ENCODE measurements at regions not wholly inside any gene's neighbourhood (a gene's known extent, or its start where the extent isn't known, plus 50 kb on each side); places are given as distances from the start of the nearest gene placed in this dataset.

- Histone ChIP-seq H3K4me1 (ENCODE audit: control insufficient read depth, extremely low read depth, insufficient read depth, low read length) (no peaks in the 10 kb centered on the region), H3K36me3 (ENCODE audit: control insufficient read depth, insufficient read depth, low read length) (no peaks in the 10 kb centered on the region), H3K4me3 (replicated peaks in 1 of 4; ENCODE audit: control extremely low read depth in 1 of 4, insufficient read depth in 1 of 4, low read depth in 3 of 4, low read length in 4 of 4) (no peak overlapping the region), H3K27ac (ENCODE audit: insufficient read depth, low read length) (no peak overlapping the region), H3K79me2 (ENCODE audit: control insufficient read depth, insufficient read depth, low read length) (no peaks in the 10 kb centered on the region), H3K9me3 (ENCODE audit: control insufficient read depth, insufficient read depth, low read depth, low read length) (no peaks in the 10 kb centered on the region), H2AFZ (ENCODE audit: low read length) (no peak overlapping the region), H4K20me1 (ENCODE audit: control insufficient read depth, extremely low read depth, insufficient read depth, low read length) (no peaks in the 10 kb centered on the region), H3K27me3 (ENCODE audit: control insufficient read depth, insufficient read depth, low read length) (no peaks in the 10 kb centered on the region), H3K4me2 (ENCODE audit: extremely low read depth, insufficient read depth, low read length) (no peak overlapping the region), H3K9ac (ENCODE audit: insufficient read depth, low read length) (no peak overlapping the region)
- no peak for TF ChIP-seq EZH2 (IDR thresholded peaks at IDR 0.05; ENCODE audit: low read length, missing control alignments)
- no peak for TF ChIP-seq CTCF (conservative IDR thresholded peaks at IDR 0.05 in 1 of 2, IDR thresholded peaks at IDR 0.05 in 1 of 2; ENCODE audit: low read depth in 1 of 2, low read length in 2 of 2)
- DNase-seq (ENCODE audit: low read depth in 2 of 2) = no peak
Measured at GRCh38 chr20:59493926-59494325, 110.4 kb upstream of the PHACTR3 start.

DNA sequence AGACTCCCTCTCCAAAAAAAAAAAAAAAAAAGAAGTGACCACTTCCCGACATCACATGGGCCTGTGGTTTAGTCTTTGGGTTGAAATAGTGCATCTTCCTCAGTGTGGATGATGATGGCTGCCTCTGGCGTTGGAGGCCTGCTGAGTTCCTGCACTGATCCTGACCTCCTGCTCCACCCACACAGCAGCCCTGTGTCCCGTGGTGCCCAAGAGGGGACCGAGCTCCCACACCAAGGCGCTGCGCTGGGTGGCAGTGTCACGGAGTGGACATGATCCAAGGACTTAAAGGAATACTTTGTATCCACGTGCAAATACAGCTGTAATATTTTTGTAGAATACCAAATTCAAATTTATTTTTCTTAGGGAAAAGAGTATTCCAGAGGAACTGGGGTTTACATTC is 109.2 kb upstream of the PHACTR3 start:
- no peaks in the 10 kb centered on the region for H3K4me1 ChIP-seq (ENCODE audit: control insufficient read depth, extremely low read depth, insufficient read depth, low read length)
- no peak overlapping the region for H2AFZ ChIP-seq (ENCODE audit: low read length)
- no peak overlapping the region for H3K4me2 ChIP-seq (ENCODE audit: extremely low read depth, insufficient read depth, low read length)
- H3K79me2 ChIP-seq (ENCODE audit: control insufficient read depth, insufficient read depth, low read length) = no peaks in the 10 kb centered on the region
- no peaks in the 10 kb centered on the region for H3K36me3 ChIP-seq (ENCODE audit: control insufficient read depth, insufficient read depth, low read length)
- H3K9me3 ChIP-seq (ENCODE audit: control insufficient read depth, insufficient read depth, low read depth, low read length) = no peaks in the 10 kb centered on the region
- no peak overlapping the region for H3K4me3 ChIP-seq (replicated peaks in 1 of 4; ENCODE audit: control extremely low read depth in 1 of 4, insufficient read depth in 1 of 4, low read depth in 3 of 4, low read length in 4 of 4)
- no peak for DNase-seq (ENCODE audit: low read depth in 2 of 2)
- no peaks in the 10 kb centered on the region for H3K27me3 ChIP-seq (ENCODE audit: control insufficient read depth, insufficient read depth, low read length)
- no peaks in the 10 kb centered on the region for H4K20me1 ChIP-seq (ENCODE audit: control insufficient read depth, extremely low read depth, insufficient read depth, low read length)
- TF ChIP-seq EZH2 (IDR thresholded peaks at IDR 0.05; ENCODE audit: low read length, missing control alignments) = no peak
- TF ChIP-seq CTCF (conservative IDR thresholded peaks at IDR 0.05 in 1 of 2, IDR thresholded peaks at IDR 0.05 in 1 of 2; ENCODE audit: low read depth in 1 of 2, low read length in 2 of 2) = no peak
- H3K9ac ChIP-seq (ENCODE audit: insufficient read depth, low read length) = no peak overlapping the region
- no peak overlapping the region for H3K27ac ChIP-seq (ENCODE audit: insufficient read depth, low read length)

GRCh38 chr20:59495894-59496510 is 108.3 kb upstream of the PHACTR3 start:
- no peaks in the 10 kb centered on the region for H3K27me3 ChIP-seq (ENCODE audit: control insufficient read depth, insufficient read depth, low read length)
- H3K27ac ChIP-seq (ENCODE audit: insufficient read depth, low read length) = no peak overlapping the region
- H3K9ac ChIP-seq (ENCODE audit: insufficient read depth, low read length) = no peak overlapping the region
- no peak overlapping the region for H3K4me3 ChIP-seq (replicated peaks in 1 of 4; ENCODE audit: control extremely low read depth in 1 of 4, insufficient read depth in 1 of 4, low read depth in 3 of 4, low read length in 4 of 4)
- DNase-seq (ENCODE audit: low read depth in 2 of 2) = peak; percentile 39 to 59
- H3K4me1 ChIP-seq (ENCODE audit: control insufficient read depth, extremely low read depth, insufficient read depth, low read length) = no peaks in the 10 kb centered on the region
- H2AFZ ChIP-seq (ENCODE audit: low read length) = no peak overlapping the region
- TF ChIP-seq CTCF (conservative IDR thresholded peaks at IDR 0.05 in 1 of 2, IDR thresholded peaks at IDR 0.05 in 1 of 2; ENCODE audit: low read depth in 1 of 2, low read length in 2 of 2) (peak; percentile 72 to 90), EZH2 (IDR thresholded peaks at IDR 0.05; ENCODE audit: low read length, missing control alignments) (no peak)
- H3K36me3 ChIP-seq (ENCODE audit: control insufficient read depth, insufficient read depth, low read length) = no peaks in the 10 kb centered on the region
- no peak overlapping the region for H3K4me2 ChIP-seq (ENCODE audit: extremely low read depth, insufficient read depth, low read length)
- H4K20me1 ChIP-seq (ENCODE audit: control insufficient read depth, extremely low read depth, insufficient read depth, low read length) = no peaks in the 10 kb centered on the region
- H3K9me3 ChIP-seq (ENCODE audit: control insufficient read depth, insufficient read depth, low read depth, low read length) = no peaks in the 10 kb centered on the region
- H3K79me2 ChIP-seq (ENCODE audit: control insufficient read depth, insufficient read depth, low read length) = no peaks in the 10 kb centered on the region

Data from fibroblast of lung (primary cell).